Keratinocyte (primary cell): ENCODE measurements at regions not wholly inside any gene's neighbourhood (a gene's known extent, or its start where the extent isn't known, plus 50 kb on each side); places are given as distances from the start of the nearest gene placed in this dataset.

Experiments used
- DNase-seq: peaks from one replicate; pipeline ENCODE4 v3.0.0-alpha.2; 2011; ENCODE audit warnings: low read depth, missing footprints, low spot score
- FAIRE-seq: peaks from 2 replicates; lab custom pipeline; 2011; peaks lifted over from hg19 to GRCh38; lab: Jason Lieb, UNC
- H2AFZ ChIP-seq: 2 replicates; pipeline ENCODE4 v1.6.0; 2012; ENCODE audit warnings: low read length, control low read depth, inconsistent platforms; ENCODE audit not compliant: control insufficient read depth
- H3K27ac ChIP-seq: 2 replicates; pipeline ENCODE4 v1.5.1; 2011; ENCODE audit warnings: low read length; ENCODE audit not compliant: control insufficient read depth, insufficient read depth
- H3K27me3 ChIP-seq: 3 replicates; pipeline ENCODE4 v1.6.0; 2011; ENCODE audit warnings: low read length; ENCODE audit not compliant: control insufficient read depth, insufficient read depth; ENCODE audit errors: extremely low read depth
- H3K36me3 ChIP-seq, 2 experiments: 2 replicates in 1 of 2; 3 replicates in 1 of 2; pipeline ENCODE4 v1.5.1; 2011; ENCODE audit warnings: low read length in 2 of 2, mild to moderate bottlenecking in 1 of 2; ENCODE audit not compliant: control insufficient read depth in 2 of 2, insufficient read depth in 2 of 2; ENCODE audit errors: extremely low read depth in 1 of 2
- H3K4me1 ChIP-seq: 3 replicates; pipeline ENCODE4 v1.5.1; 2011; ENCODE audit warnings: low read length; ENCODE audit not compliant: control insufficient read depth, insufficient read depth; ENCODE audit errors: extremely low read depth
- H3K4me2 ChIP-seq: 3 replicates; pipeline ENCODE4 v1.6.0; 2011; ENCODE audit warnings: low read depth, low read length; ENCODE audit not compliant: control insufficient read depth, insufficient read depth; ENCODE audit errors: extremely low read depth
- H3K4me3 ChIP-seq, 3 experiments: fragments of 200-600 bp in 1 of 3; sonication (generic) in 1 of 3; 2 replicates in 2 of 3; 3 replicates in 1 of 3; pipeline ENCODE4 v1.5.1; 2011 to 2016; ENCODE audit warnings: low read length in 3 of 3, mild to moderate bottlenecking in 3 of 3, control low read depth in 2 of 3, inconsistent platforms in 1 of 3, low read depth in 1 of 3, mixed read lengths in 1 of 3, mixed run types in 1 of 3, moderate library complexity in 1 of 3; ENCODE audit not compliant: control insufficient read depth in 2 of 3, insufficient read depth in 2 of 3; ENCODE audit errors: extremely low read depth in 1 of 3
- H3K79me2 ChIP-seq: 2 replicates; pipeline ENCODE4 v1.6.0; 2012; ENCODE audit warnings: low read length; ENCODE audit not compliant: control insufficient read depth, insufficient read depth
- H3K9ac ChIP-seq: 3 replicates; pipeline ENCODE4 v1.6.0; 2011; ENCODE audit warnings: low read length; ENCODE audit not compliant: control insufficient read depth, insufficient read depth; ENCODE audit errors: extremely low read depth
- H3K9me1 ChIP-seq: 3 replicates; pipeline ENCODE4 v1.6.0; 2011; ENCODE audit warnings: low read length; ENCODE audit not compliant: control insufficient read depth, insufficient read depth; ENCODE audit errors: extremely low read depth
- H3K9me3 ChIP-seq: 2 replicates; pipeline ENCODE4 v1.5.1; 2012; ENCODE audit warnings: low read depth, low read length; ENCODE audit not compliant: control insufficient read depth
- H4K20me1 ChIP-seq: 3 replicates; pipeline ENCODE4 v1.6.0; 2011; ENCODE audit warnings: low read length; ENCODE audit not compliant: control insufficient read depth, insufficient read depth; ENCODE audit errors: extremely low read depth
- EZH2 ChIP-seq: IDR thresholded peaks from one replicate; pipeline ENCODE4 v1.6.1; 2012; ENCODE audit warnings: inconsistent platforms, mild to moderate bottlenecking, low read length, moderate library complexity
- dilution Hi-C: fragments of 300-500 bp; cut with MboI; formaldehyde crosslinking; loops from one replicate; pipeline ENCODE4 v1.7.0; 2020; ENCODE audit warnings: low sequenced_read_pairs; ENCODE audit not compliant: extremely low pct_ligation_motif_present
- TF ChIP-seq, protein P1 (sequence below), 3 experiments: IDR thresholded peaks in 1 of 3; conservative IDR thresholded peaks in 1 of 3; optimal IDR thresholded peaks in 1 of 3; 2 replicates in 2 of 3; 3 replicates in 1 of 3; pipeline versions ENCODE3 to v1.5.1; 2011; ENCODE audit warnings: low read length in 3 of 3, mild to moderate bottlenecking in 3 of 3, moderate library complexity in 2 of 3, control low read depth in 1 of 3, inconsistent platforms in 1 of 3; ENCODE audit not compliant: insufficient read depth in 2 of 3; ENCODE audit errors: extremely low read depth in 1 of 3

DNA sequence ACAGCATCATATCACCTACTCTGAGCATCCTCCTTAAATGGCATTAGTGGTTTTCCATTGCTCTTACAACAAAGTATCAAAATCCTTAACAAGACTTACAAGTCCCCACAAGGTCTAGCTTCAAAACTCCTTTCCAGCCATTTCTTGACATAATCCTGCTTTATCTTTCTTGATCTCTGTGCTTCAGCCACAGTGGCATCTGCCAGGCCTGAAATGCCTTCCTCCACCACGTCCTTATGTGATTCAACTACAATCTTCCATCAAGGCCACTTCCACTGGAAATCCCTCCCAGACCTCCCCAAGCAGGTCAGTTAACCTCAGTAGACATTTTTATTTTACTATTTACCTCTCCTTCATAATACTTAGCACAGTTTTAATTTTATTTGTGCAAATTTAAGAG is 83.8 kb upstream of the CCDC150 start:
- H3K9me1 ChIP-seq = no peaks in the 10 kb centered on the region
- no peaks in the 10 kb centered on the region for H3K27me3 ChIP-seq
- H3K4me1 ChIP-seq = no peaks in the 10 kb centered on the region
- H3K9me3 ChIP-seq = no peaks in the 10 kb centered on the region
- H4K20me1 ChIP-seq = no peaks in the 10 kb centered on the region
- no peaks in the 10 kb centered on the region for H3K79me2 ChIP-seq
- H3K27ac ChIP-seq = no peak overlapping the region
- dilution Hi-C loops = no loop called here
- TF ChIP-seq, protein P1, sequence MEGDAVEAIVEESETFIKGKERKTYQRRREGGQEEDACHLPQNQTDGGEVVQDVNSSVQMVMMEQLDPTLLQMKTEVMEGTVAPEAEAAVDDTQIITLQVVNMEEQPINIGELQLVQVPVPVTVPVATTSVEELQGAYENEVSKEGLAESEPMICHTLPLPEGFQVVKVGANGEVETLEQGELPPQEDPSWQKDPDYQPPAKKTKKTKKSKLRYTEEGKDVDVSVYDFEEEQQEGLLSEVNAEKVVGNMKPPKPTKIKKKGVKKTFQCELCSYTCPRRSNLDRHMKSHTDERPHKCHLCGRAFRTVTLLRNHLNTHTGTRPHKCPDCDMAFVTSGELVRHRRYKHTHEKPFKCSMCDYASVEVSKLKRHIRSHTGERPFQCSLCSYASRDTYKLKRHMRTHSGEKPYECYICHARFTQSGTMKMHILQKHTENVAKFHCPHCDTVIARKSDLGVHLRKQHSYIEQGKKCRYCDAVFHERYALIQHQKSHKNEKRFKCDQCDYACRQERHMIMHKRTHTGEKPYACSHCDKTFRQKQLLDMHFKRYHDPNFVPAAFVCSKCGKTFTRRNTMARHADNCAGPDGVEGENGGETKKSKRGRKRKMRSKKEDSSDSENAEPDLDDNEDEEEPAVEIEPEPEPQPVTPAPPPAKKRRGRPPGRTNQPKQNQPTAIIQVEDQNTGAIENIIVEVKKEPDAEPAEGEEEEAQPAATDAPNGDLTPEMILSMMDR (optimal IDR thresholded peaks at IDR 0.05 in 1 of 3, IDR thresholded peaks at IDR 0.05 in 1 of 3, conservative IDR thresholded peaks at IDR 0.05 in 1 of 3; ENCODE audit: extremely low read depth in 1 of 3, insufficient read depth in 2 of 3, low read length in 3 of 3) = no peak
- no peak for TF ChIP-seq EZH2
- no peak for DNase-seq
- no peak overlapping the region for H3K4me2 ChIP-seq
- no peaks in the 10 kb centered on the region for H3K36me3 ChIP-seq
- FAIRE-seq = no peak
- no peak overlapping the region for H3K9ac ChIP-seq
- H3K4me3 ChIP-seq = no peak overlapping the region
- H2AFZ ChIP-seq = no peak overlapping the region

DNA sequence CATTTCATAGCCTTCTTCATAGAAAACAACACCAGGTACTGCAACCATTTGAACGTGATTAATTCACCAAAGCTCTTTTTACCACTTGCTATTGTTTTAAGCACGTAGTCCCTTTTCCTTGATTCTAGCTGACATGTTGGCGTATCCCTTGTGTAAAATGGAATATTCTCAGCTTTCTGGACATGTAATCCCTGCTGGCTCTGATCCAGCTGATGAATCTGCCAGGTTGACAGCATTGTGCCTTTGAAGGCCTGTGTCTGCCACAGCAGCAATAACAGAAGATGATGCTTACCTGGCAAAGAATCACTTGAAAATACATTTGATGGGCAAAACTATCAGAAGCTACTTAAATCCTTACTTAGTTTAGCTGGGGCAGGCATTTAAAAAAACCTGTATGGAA is 81.0 kb upstream of the CCDC150 start:
- no peaks in the 10 kb centered on the region for H3K4me1 ChIP-seq
- no peaks in the 10 kb centered on the region for H3K9me3 ChIP-seq
- H3K27ac ChIP-seq = no peak overlapping the region
- H3K79me2 ChIP-seq = no peaks in the 10 kb centered on the region
- no peak overlapping the region for H3K4me3 ChIP-seq
- H2AFZ ChIP-seq = no peak overlapping the region
- H3K36me3 ChIP-seq = no peaks in the 10 kb centered on the region
- H3K27me3 ChIP-seq = no peaks in the 10 kb centered on the region
- DNase-seq = no peak
- TF ChIP-seq, protein P1 (optimal IDR thresholded peaks at IDR 0.05 in 1 of 3, IDR thresholded peaks at IDR 0.05 in 1 of 3, conservative IDR thresholded peaks at IDR 0.05 in 1 of 3; ENCODE audit: extremely low read depth in 1 of 3, insufficient read depth in 2 of 3, low read length in 3 of 3) = no peak
- no peak for TF ChIP-seq EZH2
- no peak for FAIRE-seq
- dilution Hi-C loops = no loop called here
- no peak overlapping the region for H3K9ac ChIP-seq
- no peaks in the 10 kb centered on the region for H4K20me1 ChIP-seq
- no peak overlapping the region for H3K4me2 ChIP-seq
- no peaks in the 10 kb centered on the region for H3K9me1 ChIP-seq
